Testis (tissue), 2 donors: ENCODE measurements at regions not wholly inside any gene's neighbourhood (a gene's known extent, or its start where the extent isn't known, plus 50 kb on each side); places are given as distances from the start of the nearest gene placed in this dataset.

ENCODE experiments used
- POLR2A ChIP-seq: fragments of 450-650 bp; IDR thresholded peaks from one replicate; pipeline ENCODE4 v1.6.1; 2017; ENCODE audit warnings: antibody characterized with exemption, mild to moderate bottlenecking, moderate library complexity
- TF ChIP-seq, protein P1 (sequence below), 3 experiments: fragments of 450-650 bp in 2 of 3; fragments of 200-600 bp in 1 of 3; sonication (generic) in 1 of 3; IDR thresholded peaks; one replicate each; pipeline ENCODE4 v1.5.1; 2016 to 2019; ENCODE audit warnings: antibody characterized with exemption in 3 of 3, mild to moderate bottlenecking in 2 of 3, moderate library complexity in 1 of 3

DNA sequence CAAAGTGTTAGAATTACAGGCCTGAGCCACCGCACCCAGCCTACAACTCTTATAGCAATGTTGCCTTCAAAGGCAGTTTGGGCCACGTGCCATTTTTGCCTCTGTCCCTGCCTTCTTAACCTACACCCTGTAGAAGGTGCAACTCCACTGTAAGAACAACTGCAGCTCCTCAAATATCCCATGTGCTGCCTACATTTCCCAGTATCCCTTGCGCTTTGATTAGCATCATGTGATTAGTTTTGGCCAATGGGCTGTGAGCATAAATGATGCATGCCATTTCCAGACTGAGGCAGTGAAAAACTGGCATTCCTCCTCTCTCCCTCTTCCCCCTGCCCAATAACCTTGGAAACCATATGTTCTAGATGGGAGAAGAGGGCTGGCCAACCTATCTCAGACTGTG is 75.2 kb upstream of the MRI1 start:
- TF ChIP-seq, protein P1, sequence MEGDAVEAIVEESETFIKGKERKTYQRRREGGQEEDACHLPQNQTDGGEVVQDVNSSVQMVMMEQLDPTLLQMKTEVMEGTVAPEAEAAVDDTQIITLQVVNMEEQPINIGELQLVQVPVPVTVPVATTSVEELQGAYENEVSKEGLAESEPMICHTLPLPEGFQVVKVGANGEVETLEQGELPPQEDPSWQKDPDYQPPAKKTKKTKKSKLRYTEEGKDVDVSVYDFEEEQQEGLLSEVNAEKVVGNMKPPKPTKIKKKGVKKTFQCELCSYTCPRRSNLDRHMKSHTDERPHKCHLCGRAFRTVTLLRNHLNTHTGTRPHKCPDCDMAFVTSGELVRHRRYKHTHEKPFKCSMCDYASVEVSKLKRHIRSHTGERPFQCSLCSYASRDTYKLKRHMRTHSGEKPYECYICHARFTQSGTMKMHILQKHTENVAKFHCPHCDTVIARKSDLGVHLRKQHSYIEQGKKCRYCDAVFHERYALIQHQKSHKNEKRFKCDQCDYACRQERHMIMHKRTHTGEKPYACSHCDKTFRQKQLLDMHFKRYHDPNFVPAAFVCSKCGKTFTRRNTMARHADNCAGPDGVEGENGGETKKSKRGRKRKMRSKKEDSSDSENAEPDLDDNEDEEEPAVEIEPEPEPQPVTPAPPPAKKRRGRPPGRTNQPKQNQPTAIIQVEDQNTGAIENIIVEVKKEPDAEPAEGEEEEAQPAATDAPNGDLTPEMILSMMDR (IDR thresholded peaks at IDR 0.05) = no peak
- TF ChIP-seq POLR2A = no peak
